ENCODE measurements at regions not wholly inside any gene's neighbourhood (a gene's known extent, or its start where the extent isn't known, plus 50 kb on each side); places are given as distances from the start of the nearest gene placed in this dataset.

GRCh38 chr1:65045022-65045817 lies 78.9 kb upstream of the JAK1 start:
- no peak for TF ChIP-seq CTCF (IDR thresholded peaks at IDR 0.05)
- TF ChIP-seq POLR2A (IDR thresholded peaks at IDR 0.05) = no peak
